Frontal cortex (tissue), 3 donors: ENCODE measurements at regions not wholly inside any gene's neighbourhood (a gene's known extent, or its start where the extent isn't known, plus 50 kb on each side); places are given as distances from the start of the nearest gene placed in this dataset.

ENCODE experiments used
- DNase-seq, 2 donors: peaks; one replicate each; pipeline ENCODE4 v3.0.0; 2012; ENCODE audit warnings: low spot score in 2 of 2
- FAIRE-seq: peaks from 2 replicates; lab custom pipeline; 2012; peaks lifted over from hg19 to GRCh38; lab: Jason Lieb, UNC
- donor health status: control.
- donor health status: control.
- donor health status: control.

DNA sequence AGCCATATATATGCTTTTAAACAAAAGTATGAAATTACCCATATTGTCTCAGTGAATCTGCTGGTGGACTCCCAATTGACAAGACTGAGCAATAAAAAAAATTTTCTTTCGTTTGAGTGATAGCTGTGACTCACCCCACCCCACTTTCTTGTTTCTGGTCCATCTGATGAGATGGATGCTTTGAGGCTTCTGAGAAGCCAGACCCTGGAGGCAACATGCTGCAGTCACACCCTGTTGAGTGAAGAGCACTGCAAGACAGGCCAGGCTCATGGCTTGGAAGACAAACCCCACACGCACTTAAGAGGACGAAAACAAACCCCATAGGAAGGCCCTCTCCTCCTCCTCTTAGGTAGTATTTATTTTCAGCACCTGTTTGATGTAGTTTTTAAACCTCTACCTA is 276.0 kb upstream of the TTC14 start:
- DNase-seq (no peak), FAIRE-seq (no peak)

GRCh38 chr3:180329187-180329586 is 272.8 kb upstream of the TTC14 start:
- DNase-seq (no peak), FAIRE-seq (no peak)

GRCh38 chr3:180329847-180330246 is 272.1 kb upstream of the TTC14 start:
- DNase-seq (no peak), FAIRE-seq (no peak)

DNA sequence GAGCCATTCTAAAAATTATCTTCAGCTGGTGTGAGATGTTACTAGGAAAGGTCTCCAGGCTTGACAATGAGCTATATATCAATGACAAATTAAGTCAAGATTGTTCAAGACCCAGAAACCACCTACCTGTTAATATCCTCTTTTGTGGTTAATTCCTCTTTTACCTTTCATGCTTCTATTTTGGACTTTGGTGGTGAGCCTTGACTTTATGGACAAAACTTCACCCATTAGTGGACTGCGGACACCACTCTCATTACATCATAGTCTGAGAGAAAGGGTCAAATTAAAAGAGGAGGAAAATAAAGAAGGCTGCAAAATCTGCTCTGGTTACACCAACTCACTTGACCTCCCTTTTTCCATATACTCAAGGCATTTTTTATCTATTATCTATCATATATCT is 271.5 kb upstream of the TTC14 start:
- DNase-seq (no peak), FAIRE-seq (no peak)

- DNase-seq: no peak
- FAIRE-seq: no peak
These were observed 269.4 kb upstream of the TTC14 start for GRCh38 chr3:180332608-180333007.

- FAIRE-seq: no peak
These were observed 266.9 kb upstream of the TTC14 start for GRCh38 chr3:180335050-180335449.

DNA sequence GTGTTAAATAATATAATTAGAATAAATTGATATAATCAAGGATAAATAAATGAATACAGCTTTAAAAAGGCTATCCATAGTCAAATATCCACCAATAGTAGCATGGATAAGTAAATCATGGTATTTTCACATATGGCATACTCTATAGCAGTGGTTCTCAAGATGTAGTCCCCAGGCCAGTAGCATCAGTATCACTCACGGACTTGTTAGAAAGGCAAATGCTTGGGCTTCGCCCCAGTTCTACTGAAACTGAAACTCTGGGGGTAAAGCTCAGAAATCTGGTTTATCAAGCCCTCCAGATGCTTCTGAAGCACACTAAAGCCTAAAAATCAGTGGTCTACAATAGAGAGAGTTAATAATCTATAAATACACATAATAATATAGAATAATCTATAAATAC is 261.6 kb upstream of the TTC14 start:
- no peak for FAIRE-seq
- no peak for DNase-seq

More at GRCh38 chr3:180335050-180335449, 266.9 kb upstream of the TTC14 start:
- DNase-seq: no peak

DNA sequence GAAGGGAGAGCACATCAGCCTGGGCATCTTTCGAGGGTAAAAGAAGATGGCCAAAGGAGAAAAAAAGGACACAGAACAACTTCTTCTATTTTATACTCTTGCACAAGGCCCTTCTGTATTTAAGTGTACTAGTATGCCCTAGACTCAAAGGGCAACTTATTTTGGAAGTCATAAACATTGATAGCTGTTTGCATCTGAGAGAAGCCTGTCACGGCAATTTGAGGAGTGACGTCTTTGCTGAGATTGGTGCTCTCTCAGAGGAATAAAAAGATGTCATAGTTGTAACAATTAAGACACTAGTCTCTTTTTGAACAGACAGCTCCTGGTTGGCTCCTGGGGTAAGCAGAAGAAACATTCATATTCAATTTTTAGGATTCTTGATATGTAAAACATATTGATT is 260.4 kb upstream of the TTC14 start:
- no peak for FAIRE-seq

DNA sequence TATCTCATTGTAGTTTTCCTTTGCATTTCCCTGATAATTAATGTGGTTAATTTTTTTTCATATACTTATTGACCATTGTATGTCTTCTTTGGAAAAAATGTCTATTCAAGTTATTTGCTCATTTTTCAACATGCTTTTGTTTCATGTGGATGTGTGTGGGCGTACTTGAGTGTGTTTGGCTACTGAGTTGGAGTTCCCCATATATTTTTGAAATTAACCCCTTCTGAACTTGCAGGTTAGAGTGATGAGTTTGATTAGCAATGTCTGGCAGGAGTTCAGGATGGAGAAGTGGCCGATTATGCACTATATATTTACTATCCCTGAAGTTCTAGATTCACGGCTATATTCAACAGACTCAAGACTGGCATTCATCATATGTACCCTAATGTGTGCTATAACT is 250.4 kb upstream of the TTC14 start:
- no peak for DNase-seq
- no peak for FAIRE-seq

More for the DNA sequence above, 260.4 kb upstream of the TTC14 start:
- no peak for DNase-seq

DNA sequence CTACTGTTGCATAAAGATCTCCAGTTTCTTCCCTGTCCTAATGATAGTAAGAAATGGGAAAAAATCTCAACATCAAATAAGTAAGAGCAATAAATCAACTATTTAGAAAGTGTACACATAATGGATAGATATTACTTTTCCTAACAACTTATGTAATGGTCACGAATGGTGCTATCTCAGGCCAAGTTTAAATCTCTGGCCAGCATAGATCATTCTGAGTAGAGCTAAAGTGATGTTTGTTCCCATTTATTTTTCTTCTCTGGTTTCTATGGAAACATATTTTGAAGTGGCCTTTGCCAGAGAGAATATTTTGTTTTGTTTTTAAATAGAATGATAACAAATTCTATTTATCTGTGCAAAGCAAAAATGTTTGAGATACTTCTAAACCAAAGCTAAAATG is 249.7 kb upstream of the TTC14 start:
- DNase-seq (no peak), FAIRE-seq (no peak)

DNA sequence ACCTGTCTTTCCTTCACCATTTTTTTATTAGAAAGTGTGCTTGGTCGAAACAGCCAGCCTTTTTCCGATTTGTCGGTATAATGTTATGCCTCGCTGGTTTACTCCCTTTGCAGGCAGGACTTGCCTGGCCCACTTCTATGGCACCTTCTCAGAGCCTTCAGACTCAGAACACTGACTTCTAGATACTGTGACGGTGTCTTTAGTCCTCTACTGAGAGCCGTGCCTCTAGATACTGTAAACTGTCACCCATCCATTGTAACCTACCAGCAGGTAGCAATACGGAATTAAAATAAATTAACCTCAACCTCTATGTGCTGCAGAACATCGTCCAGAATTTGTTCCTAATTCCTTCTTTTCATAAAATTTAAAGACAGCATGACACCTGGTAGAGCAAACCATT is 247.7 kb upstream of the TTC14 start:
- no peak for DNase-seq
- FAIRE-seq: no peak

DNA sequence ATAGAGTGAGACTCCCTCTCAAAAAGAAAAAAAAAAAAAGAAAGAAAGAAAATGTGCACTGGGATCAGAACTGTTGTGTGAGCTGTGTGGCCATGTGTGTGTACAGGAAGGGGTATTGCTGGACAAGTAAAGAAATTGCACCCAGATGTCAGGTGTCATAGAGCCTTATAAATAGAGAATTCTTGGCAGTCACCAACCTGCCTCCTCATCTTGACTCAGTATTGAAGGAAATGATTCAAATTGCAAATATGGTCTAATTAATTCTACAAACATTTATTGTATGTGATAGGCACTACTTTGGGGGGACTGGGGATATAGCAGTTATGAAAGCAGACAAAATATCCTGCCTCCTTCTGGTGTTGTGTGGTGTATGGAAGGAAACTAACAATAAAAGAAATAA is 243.8 kb upstream of the TTC14 start:
- FAIRE-seq: no peak
- no peak for DNase-seq

DNA sequence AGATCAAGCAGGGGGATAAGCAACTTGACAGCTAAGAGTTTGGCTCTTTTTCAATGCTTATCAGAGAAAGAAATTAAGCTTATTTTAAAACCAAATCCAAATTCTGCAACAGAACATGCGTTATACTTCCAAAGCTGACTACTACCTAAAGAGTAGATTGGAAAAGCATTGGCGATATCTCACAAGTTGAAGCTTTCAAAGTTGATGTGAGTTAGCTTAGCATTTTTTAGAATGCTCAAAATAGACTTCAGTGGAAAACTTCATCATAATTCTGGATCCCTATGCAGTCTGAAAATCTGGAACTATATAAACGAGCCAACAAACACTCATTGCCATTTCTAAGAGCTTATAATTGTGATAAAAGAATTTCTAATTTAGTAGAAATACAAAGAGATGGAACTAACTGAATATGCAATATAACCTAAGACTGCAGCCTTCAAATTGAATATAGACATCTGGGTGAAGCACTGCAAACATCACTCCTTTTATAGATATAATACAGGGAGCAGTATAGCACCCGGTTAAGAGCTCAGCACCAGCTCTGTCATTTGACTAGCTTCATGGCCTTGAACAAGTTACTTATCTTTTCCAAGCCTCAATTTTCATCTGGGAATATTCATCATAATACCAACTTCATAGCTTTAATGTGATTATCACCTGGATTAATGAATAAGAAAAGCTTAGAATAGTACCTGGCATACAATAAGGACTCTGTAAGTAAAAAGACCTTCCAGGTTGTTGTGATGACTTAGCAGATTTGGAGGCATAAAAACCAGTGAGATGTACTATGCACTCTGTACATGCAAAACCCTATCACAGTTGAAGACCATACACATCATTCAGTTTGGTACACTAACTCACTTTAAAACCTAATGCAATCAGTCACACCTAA is 242.7 kb upstream of the TTC14 start:
- DNase-seq: no peak
- no peak for FAIRE-seq

GRCh38 chr3:180359953-180360279 is 242.0 kb upstream of the TTC14 start:
- no peak for FAIRE-seq

GRCh38 chr3:180362081-180362480 is 239.9 kb upstream of the TTC14 start:
- DNase-seq: no peak
- no peak for FAIRE-seq

More at GRCh38 chr3:180359953-180360279, 242.0 kb upstream of the TTC14 start:
- DNase-seq: no peak

- FAIRE-seq: no peak
- DNase-seq: no peak
These were observed 226.1 kb upstream of the TTC14 start for GRCh38 chr3:180375831-180376230.

GRCh38 chr3:180378496-180378895 is 223.5 kb upstream of the TTC14 start:
- FAIRE-seq (no peak), DNase-seq (no peak)

DNA sequence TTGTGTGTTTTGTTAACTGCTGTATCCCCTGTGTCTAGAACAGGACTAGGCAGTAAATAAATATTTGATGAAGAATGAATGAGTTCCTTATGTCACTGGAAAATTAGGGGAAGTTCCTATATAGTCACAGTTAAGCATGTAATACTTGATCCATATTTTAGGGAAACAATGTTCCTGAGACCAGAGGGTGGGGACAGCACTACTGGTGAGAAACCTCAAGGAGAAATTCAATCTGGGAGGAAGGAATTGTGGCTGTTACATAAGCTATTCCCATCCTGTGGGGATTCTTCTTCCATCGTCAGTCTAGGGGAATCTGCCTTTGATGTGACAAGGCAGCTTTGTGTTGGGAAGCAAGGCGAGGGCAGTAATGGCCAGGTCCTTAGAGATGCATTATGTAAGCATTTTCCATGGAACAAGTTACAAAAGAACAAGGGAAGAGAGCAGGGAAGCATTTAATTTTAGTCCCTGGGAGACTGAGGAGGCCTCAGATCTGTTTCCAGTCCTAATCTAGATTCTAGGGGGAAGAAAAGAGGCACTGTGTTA is 219.3 kb upstream of the TTC14 start:
- FAIRE-seq: no peak

GRCh38 chr3:180383332-180384020 is 218.5 kb upstream of the TTC14 start:
- FAIRE-seq (no peak), DNase-seq (no peak)

More for the DNA sequence above, 219.3 kb upstream of the TTC14 start:
- DNase-seq: no peak

DNA sequence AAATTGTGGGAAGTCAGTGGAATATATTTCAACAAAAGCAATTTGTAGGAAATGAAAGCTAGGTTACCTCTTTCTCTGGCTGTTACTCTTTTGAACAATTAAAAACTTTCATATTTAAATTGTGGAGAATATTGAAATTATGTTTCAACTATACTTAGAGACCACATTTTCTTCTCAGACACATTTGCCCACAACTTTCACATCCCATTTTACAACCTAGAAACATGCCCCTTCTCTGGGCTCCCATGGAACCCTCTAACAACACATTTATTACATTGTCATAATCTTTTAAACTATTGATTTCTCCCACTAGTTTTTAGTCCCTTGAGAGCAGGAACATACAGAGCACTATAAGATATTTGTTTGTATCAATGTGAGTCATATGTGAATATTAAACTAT is 211.7 kb upstream of the TTC14 start:
- FAIRE-seq: no peak
- DNase-seq: no peak

DNA sequence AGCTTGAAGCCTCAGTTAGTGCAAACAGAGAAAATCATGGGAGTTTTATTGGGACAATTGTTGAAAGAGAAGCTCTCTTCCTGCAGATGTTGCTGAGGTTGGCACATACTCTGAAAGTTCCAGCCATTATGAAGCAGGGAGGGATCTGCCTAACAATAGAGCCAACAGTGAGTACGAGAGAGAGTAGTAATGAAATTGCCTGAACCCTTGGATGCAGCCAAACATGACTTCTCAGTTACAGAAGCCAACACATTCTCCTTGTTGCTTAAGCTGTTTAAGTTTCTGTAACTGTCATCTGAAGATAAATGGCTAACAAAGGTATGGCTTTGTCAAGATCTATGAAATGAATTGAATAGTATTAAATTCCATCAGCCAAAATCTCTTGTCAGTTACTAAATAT is 211.0 kb upstream of the TTC14 start:
- FAIRE-seq (no peak), DNase-seq (no peak)
